K562 (cell line): ENCODE measurements at regions not wholly inside any gene's neighbourhood (a gene's known extent, or its start where the extent isn't known, plus 50 kb on each side); places are given as distances from the start of the nearest gene placed in this dataset.

Experiments
- ATAC-seq: fragments of 200-7000 bp; cut with Tn5 transposase; 3 replicates; pipeline ENCODE4 v1.9.1; 2020; ENCODE audit warnings: moderate library complexity
- BruUV-seq: library from RNA; stranded (reverse); fragments of 400-500 nt; replicated peaks from 2 replicates; lab custom pipeline; 2021; lab: Mats Ljungman, UMichigan
- CTCF ChIA-PET: fragments of 300-600 bp; formaldehyde crosslinking; extraction: SDS; loops from one replicate; lab custom pipeline; 2021; ENCODE audit warnings: low intra/inter-chr PET ratio; lab: Yijun Ruan, JAX
- POLR2A ChIA-PET: fragments of 300-600, 350-650 bp; sonication (Branson Sonifier 250); formaldehyde crosslinking; extraction: SDS; loops from one replicate; lab custom pipeline; 2021; ENCODE audit warnings: antibody characterized with exemption, inconsistent platforms; lab: Yijun Ruan, JAX
- DNase-seq, 4 experiments: peaks; one replicate each; pipeline versions ENCODE4 v3.0.0 to v3.0.0-alpha.2; 2011 to 2018; ENCODE audit warnings: low spot score in 3 of 4, mixed read lengths in 3 of 4; ENCODE audit errors: extremely low read depth in 1 of 4
- FAIRE-seq: peaks from 2 replicates; lab custom pipeline; 2011; peaks lifted over from hg19 to GRCh38; lab: Jason Lieb, UNC
- H2AFZ ChIP-seq: 2 replicates; pipeline ENCODE4 v1.6.0; 2011; ENCODE audit warnings: low read depth, low read length, control low read depth, inconsistent platforms
- H3K27ac ChIP-seq: fragments of 200-600 bp; 3 replicates; pipeline ENCODE4 v1.8.0; 2011; ENCODE audit warnings: low read depth, mild to moderate bottlenecking, control low read depth, inconsistent platforms, low read length, moderate library complexity, mixed read lengths; ENCODE audit errors: extremely low read depth
- H3K27me3 ChIP-seq, 2 experiments: fragments of 300-600 bp in 1 of 2; 2 replicates in 1 of 2; 3 replicates in 1 of 2; pipeline versions ENCODE4 v1.6.0 to v1.8.0; 2011; ENCODE audit warnings: inconsistent platforms in 2 of 2, low read length in 2 of 2, mild to moderate bottlenecking in 1 of 2, mixed read lengths in 1 of 2, moderate library complexity in 1 of 2; ENCODE audit not compliant: control insufficient read depth in 2 of 2, insufficient read depth in 2 of 2
- H3K36me3 ChIP-seq: fragments of 300-600 bp; 3 replicates; pipeline ENCODE4 v1.8.0; 2011; ENCODE audit warnings: mild to moderate bottlenecking, low read length, inconsistent platforms; ENCODE audit not compliant: control insufficient read depth, insufficient read depth
- H3K4me1 ChIP-seq, 2 experiments: fragments of 200-600 bp in 1 of 2; replicated peaks in 1 of 2; 2 replicates in 1 of 2; 3 replicates in 1 of 2; pipeline versions ENCODE4 v1.5.1 to v1.8.0; 2011; ENCODE audit warnings: inconsistent platforms in 2 of 2, low read length in 2 of 2, mild to moderate bottlenecking in 1 of 2, mixed read lengths in 1 of 2, moderate library complexity in 1 of 2; ENCODE audit not compliant: control insufficient read depth in 2 of 2, insufficient read depth in 2 of 2
- H3K4me2 ChIP-seq: 2 replicates; pipeline ENCODE4 v1.6.1; 2011; ENCODE audit warnings: low read length, control low read depth, inconsistent platforms, mixed read lengths; ENCODE audit not compliant: insufficient read depth
- H3K4me3 ChIP-seq: fragments of 200-600 bp; sonication (generic), shearing (Covaris generic); 2 replicates; pipeline ENCODE4 v1.5.1; 2016; ENCODE audit warnings: control low read depth, inconsistent platforms
- H3K79me2 ChIP-seq: fragments of 200-600 bp; 3 replicates; pipeline ENCODE4 v1.8.0; 2011; ENCODE audit warnings: low read length, inconsistent platforms; ENCODE audit not compliant: control insufficient read depth, insufficient read depth
- H3K9ac ChIP-seq, 2 experiments: 2 replicates each; pipeline versions ENCODE4 v1.6.0 to v1.6.1; 2011; ENCODE audit warnings: low read depth in 2 of 2, low read length in 2 of 2, control low read depth in 1 of 2, inconsistent platforms in 1 of 2, mild to moderate bottlenecking in 1 of 2, mixed read lengths in 1 of 2; ENCODE audit not compliant: insufficient read depth in 1 of 2
- H3K9me1 ChIP-seq: one replicate; pipeline ENCODE4 v1.6.0; 2011; ENCODE audit warnings: inconsistent platforms, mild to moderate bottlenecking, low read length, moderate library complexity; ENCODE audit not compliant: control insufficient read depth, insufficient read depth
- H3K9me3 ChIP-seq: replicated peaks from 2 replicates; pipeline ENCODE4 v1.5.1; 2011; ENCODE audit warnings: low read depth, low read length, inconsistent platforms; ENCODE audit not compliant: control insufficient read depth, insufficient read depth
- H4K20me1 ChIP-seq: replicated peaks from 2 replicates; pipeline ENCODE4 v1.6.1; 2011; ENCODE audit warnings: low read length, inconsistent platforms, mixed read lengths; ENCODE audit not compliant: control insufficient read depth, insufficient read depth
- ATF7 ChIP-seq: fragments of 450-650 bp; IDR thresholded peaks from 2 replicates; pipeline ENCODE4 v1.7.1; 2014; ENCODE audit warnings: mild to moderate bottlenecking, moderate library complexity
- CBFB ChIP-seq: sonication (generic); formaldehyde crosslinking; IDR thresholded peaks from 2 replicates; pipeline ENCODE4 v1.4.0; 2020; ENCODE audit warnings: mild to moderate bottlenecking, missing genetic modification reagents
- DACH1 ChIP-seq: fragments of 450-650 bp; IDR thresholded peaks from 2 replicates; pipeline ENCODE4 v1.6.1; 2018; ENCODE audit not compliant: partially characterized antibody
- EWSR1 ChIP-seq: fragments of 450-650 bp; IDR thresholded peaks from 2 replicates; pipeline ENCODE4 v1.6.1; 2018; ENCODE audit warnings: borderline replicate concordance, mild to moderate bottlenecking, low read depth, moderate library complexity; ENCODE audit not compliant: partially characterized antibody
- FOXA3 ChIP-seq, 2 experiments: fragments of 450-650 bp in 1 of 2; sonication (generic) in 1 of 2; formaldehyde crosslinking; IDR thresholded peaks in 1 of 2; conservative IDR thresholded peaks in 1 of 2; 2 replicates each; pipeline versions ENCODE4 v1.4.0 to v1.8.0; 2020 to 2022; ENCODE audit warnings: mild to moderate bottlenecking in 2 of 2, missing genetic modification reagents in 1 of 2
- KAT8 ChIP-seq: fragments of 450-650 bp; IDR thresholded peaks from 2 replicates; pipeline ENCODE4 v1.6.1; 2016; ENCODE audit warnings: low read depth, mild to moderate bottlenecking
- MEF2D ChIP-seq: conservative IDR thresholded peaks from 2 replicates; pipeline ENCODE4 v1.6.1; 2016; ENCODE audit warnings: low read depth, missing genetic modification characterization, missing compliant biosample characterization
- NCOA6 ChIP-seq: fragments of 450-650 bp; IDR thresholded peaks from 2 replicates; pipeline ENCODE4 v1.6.1; 2017; ENCODE audit warnings: mild to moderate bottlenecking
- POU5F1 ChIP-seq: fragments of 150-350 bp; IDR thresholded peaks from 2 replicates; pipeline ENCODE4 v1.6.1; 2014; ENCODE audit warnings: borderline replicate concordance, low read length, low read depth, mild to moderate bottlenecking; ENCODE audit not compliant: partially characterized antibody
- PTBP1 ChIP-seq: fragments of 200-400 bp; formaldehyde crosslinking; IDR thresholded peaks from 2 replicates; pipeline ENCODE4 v1.6.1; 2017; ENCODE audit warnings: low read depth, low read length
- RCOR1 ChIP-seq, 2 experiments: IDR thresholded peaks; 2 replicates each; pipeline ENCODE4 v1.6.1; 2012; ENCODE audit warnings: low read depth in 2 of 2, low read length in 2 of 2, borderline replicate concordance in 1 of 2, improper control_type of control experiment in 1 of 2
- TBL1XR1 ChIP-seq, 2 experiments: IDR thresholded peaks; 2 replicates each; pipeline ENCODE4 v1.6.1; 2012; ENCODE audit warnings: improper control_type of control experiment in 2 of 2, low read length in 2 of 2, mild to moderate bottlenecking in 1 of 2
- ZNF830 ChIP-seq: fragments of 250-450 bp; sonication (Bioruptor Pico); IDR thresholded peaks from 2 replicates; pipeline ENCODE4 v1.5.0; 2021; ENCODE audit warnings: mild to moderate bottlenecking
- WGBS: fragments of 100-300 bp; shearing (Covaris generic); methylation state at CpG from one replicate; pipeline ENCODE4 v1.1.6; 2016; ENCODE audit warnings: low coverage, mixed read lengths; ENCODE audit not compliant: insufficient coverage; ENCODE audit errors: missing lambda C conversion rate; 5-methylcytosine and 5-hydroxymethylcytosine counted together
- in situ Hi-C: fragments of 300-500 bp; cut with MboI; formaldehyde crosslinking; loops from 4 replicates; pipeline ENCODE4 v1.15.0; 2018; ENCODE audit warnings: inconsistent platforms, mixed read lengths
- intact Hi-C: fragments of 100-400 bp; cut with micrococcal nuclease; formaldehyde crosslinking; loops from 2 replicates; pipeline ENCODE4 v1.14.2; 2022

DNA sequence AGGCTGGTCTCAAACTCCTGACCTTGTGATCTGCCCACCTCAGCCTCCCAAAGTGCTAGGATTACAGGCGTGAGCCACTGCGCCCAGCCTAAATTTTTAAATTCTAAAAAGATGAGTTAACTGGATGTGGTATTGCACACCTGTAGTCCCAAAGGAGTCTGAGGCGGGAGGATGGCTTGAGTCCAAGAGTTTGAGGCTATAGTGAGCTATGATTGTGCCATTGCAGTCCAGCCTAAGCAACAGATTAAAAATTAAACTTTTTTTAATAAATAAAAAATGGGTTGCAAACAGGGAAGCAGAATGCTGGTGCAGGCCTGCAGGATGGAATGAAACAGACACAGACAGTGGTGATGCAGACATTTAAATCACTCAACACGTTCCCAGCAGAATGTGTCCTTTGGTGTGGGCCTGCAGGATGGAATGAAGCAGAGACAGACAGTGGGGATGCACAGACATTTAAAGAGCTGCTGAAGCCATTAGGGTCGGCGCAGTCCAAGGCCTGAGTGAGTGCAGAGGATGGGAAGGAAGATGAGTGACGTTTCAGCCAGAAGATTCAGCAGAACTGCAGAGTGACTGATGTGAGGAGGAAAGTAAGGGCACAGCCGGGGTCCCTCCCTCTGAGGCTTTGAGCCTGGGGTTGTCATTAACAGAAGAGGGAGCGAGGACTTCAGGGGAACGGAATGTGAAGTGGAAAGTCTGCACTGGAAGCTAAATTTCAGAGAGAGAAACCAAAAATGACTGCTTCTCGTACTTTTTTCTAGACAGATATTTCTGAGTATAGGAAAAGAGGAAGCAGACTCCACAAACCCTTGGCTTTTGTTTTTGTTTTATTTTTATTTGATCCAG is 117.5 kb downstream of the RIN2 start:
- BruUV-seq, result no TSS peak
- in situ Hi-C loops (no loop called here), intact Hi-C loops (no loop called here)
- ChIA-PET CTCF (no interaction called here), POLR2A (no interaction called here)
- Histone ChIP-seq H3K4me2 (no peak overlapping the region), H3K4me3 (no peak overlapping the region), H3K9me1 (no peaks in the 10 kb centered on the region), H3K36me3 (no peaks in the 10 kb centered on the region), H3K27ac (no peak overlapping the region), H3K4me1 (no peaks in the 10 kb centered on the region), H3K9ac (no peak overlapping the region), H3K79me2 (no peaks in the 10 kb centered on the region), H2AFZ (no peak overlapping the region), H3K27me3 (no peaks in the 10 kb centered on the region), H3K9me3 (no peaks in the 10 kb centered on the region), H4K20me1 (no peaks in the 10 kb centered on the region)
- WGBS, result 0% methylated on average over 5 of the region's 11 CpGs
- no peak for ATAC-seq
- no peak for TF ChIP-seq TBL1XR1 (IDR thresholded peaks at IDR 0.05; ENCODE audit: low read length in 2 of 2)
- TF ChIP-seq KAT8, result no peak
- TF ChIP-seq ATF7, result no peak
- TF ChIP-seq MEF2D (tag), result no peak
- TF ChIP-seq CBFB (CRISPR knock-in tag), result no peak
- TF ChIP-seq ZNF830, result no peak
- no peak for TF ChIP-seq FOXA3 (CRISPR knock-in tag; conservative IDR thresholded peaks at IDR 0.05 in 1 of 2, IDR thresholded peaks at IDR 0.05 in 1 of 2)
- no peak for TF ChIP-seq DACH1
- TF ChIP-seq POU5F1, result no peak
- TF ChIP-seq NCOA6, result no peak
- TF ChIP-seq PTBP1, result no peak
- no peak for TF ChIP-seq RCOR1 (IDR thresholded peaks at IDR 0.05; ENCODE audit: borderline replicate concordance in 1 of 2, low read depth in 2 of 2, low read length in 2 of 2)
- no peak for TF ChIP-seq EWSR1
- DNase-seq, result no peak
- no peak for FAIRE-seq
